Skin epidermis (tissue), 12 donors: ENCODE measurements at regions not wholly inside any gene's neighbourhood (a gene's known extent, or its start where the extent isn't known, plus 50 kb on each side); places are given as distances from the start of the nearest gene placed in this dataset.
"Not testable (repeated sequence)": the region's sequence is repeated elsewhere in the genome, so short reads cannot be mapped to it uniquely, and the experiment has no call there.

ENCODE experiments used
- H3K27ac ChIP-seq, 21 experiments: fragments of 200-600 bp; sonication (generic) in 11 of 21; one replicate each; pipeline ENCODE4 v1.5.0; 2020; ENCODE audit warnings: mild to moderate bottlenecking in 3 of 21, inconsistent platforms in 2 of 21, moderate library complexity in 2 of 21
- H3K4me3 ChIP-seq, 7 experiments: fragments of 200-600 bp; sonication (generic) in 2 of 7; one replicate each; pipeline ENCODE4 v1.5.0; 2020; ENCODE audit warnings: inconsistent platforms in 2 of 7, mild to moderate bottlenecking in 2 of 7, moderate library complexity in 1 of 7

DNA sequence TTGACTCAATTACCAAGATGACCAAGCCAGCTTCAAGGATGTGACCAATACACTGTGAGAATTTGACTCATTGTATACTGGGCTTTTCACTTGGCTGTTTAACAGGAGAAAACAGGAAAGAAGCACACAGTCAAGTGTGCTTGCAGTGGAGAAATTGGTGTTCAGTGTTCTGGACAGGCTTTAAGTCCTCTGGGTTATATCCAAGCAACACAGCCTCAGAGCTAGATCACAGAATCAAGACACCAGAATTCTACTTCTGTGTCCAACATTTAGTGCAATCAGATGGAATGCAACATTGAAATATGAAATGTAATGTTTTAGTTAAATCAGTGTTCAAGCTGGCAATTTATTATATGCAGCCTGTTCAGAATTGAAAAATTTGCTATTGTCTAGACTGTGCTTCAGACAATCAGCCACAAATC, 694.4 kb downstream of the LTN1 start:
- H3K4me3 ChIP-seq, result no peak overlapping the region
- no peak overlapping the region for H3K27ac ChIP-seq

DNA sequence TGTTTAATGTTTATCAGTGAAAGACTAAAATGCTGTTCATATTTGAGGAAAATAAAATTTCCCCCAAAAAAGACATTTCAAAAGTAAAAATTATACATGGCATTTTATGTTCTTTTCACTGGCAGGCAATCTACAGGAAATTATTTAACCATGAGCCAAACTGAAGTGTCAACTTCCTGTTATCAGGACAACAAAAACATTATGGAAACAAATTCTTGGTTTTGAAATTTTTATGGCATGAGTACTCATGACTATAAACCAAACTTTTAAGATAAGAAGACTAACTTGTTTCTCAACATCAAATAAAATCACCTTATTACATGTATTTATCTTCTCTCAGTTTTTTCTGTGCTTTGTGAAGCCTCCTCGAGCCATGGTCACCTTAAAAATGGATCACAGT, 698.6 kb downstream of the LTN1 start:
- no peak overlapping the region for H3K4me3 ChIP-seq
- no peak overlapping the region for H3K27ac ChIP-seq

GRCh38 chr21:28283641-28284490, 708.8 kb downstream of the LTN1 start:
- H3K4me3 ChIP-seq, result no peak overlapping the region
- H3K27ac ChIP-seq, result peak overlapping the region in 2 of 21 experiments; percentile 11 to 15

DNA sequence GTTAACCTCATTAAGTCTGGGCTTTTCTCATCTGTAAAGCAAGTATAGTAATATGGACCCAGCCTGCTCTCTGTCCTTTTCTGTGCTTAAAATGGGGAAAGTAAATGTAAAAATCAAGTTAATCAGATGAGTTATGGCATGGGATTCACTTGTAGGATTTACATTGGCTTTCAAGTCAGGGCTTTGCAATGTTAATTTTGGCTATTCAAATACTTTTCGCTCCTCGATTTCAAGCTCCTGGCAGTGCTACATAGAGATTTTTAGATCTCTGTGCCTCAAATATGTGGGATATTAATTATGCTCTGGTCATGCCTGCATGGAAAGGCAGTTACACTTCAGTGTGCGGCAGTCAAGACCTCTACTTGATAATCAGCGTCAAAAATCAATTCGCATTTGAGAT, 709.8 kb downstream of the LTN1 start:
- no peak overlapping the region for H3K27ac ChIP-seq

DNA sequence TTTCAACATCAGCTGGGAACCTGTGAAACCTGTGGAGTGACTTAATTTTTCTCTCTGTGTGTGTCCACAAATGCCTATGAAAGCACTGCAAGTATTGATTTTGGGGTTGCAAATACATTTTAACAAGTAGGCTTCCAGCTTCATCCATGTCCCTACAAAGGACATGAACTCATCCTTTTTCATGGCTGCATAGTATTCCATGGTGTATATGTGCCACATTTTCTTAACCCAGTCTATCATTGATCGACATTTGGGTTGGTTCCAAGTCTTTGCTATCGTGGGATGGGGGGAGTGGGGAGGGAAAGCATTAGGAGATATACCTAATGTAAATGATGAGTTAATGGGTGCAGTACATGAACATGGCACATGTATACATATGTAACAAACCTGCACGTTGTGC, 711.3 kb downstream of the LTN1 start:
- H3K27ac ChIP-seq, H3K4me3 ChIP-seq: not testable (repeated sequence)

More for the DNA sequence above, 709.8 kb downstream of the LTN1 start:
- H3K4me3 ChIP-seq, result no peak overlapping the region

GRCh38 chr21:28280611-28281010, 712.1 kb downstream of the LTN1 start:
- Histone ChIP-seq H3K27ac (no peak overlapping the region), H3K4me3 (no peak overlapping the region)

DNA sequence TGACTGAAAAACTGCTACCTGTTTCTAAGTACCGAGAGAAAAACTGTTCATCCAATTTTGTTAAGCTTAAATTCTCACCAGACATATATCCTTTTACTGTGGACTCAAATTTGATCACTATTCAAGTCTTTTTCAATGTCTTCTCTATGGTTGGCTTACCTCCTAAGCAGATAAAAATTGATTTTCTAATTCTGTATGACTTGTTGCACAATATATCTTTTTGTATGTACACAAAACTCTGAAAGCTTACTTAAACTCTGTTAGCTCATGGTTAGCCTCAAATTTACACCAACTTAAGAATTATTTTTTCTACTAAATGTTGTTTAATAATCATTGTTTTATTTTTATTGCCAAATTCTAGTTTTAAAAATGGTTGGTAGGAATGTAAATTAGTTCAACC, 715.4 kb downstream of the LTN1 start:
- Histone ChIP-seq H3K27ac (no peak overlapping the region), H3K4me3 (no peak overlapping the region)

DNA sequence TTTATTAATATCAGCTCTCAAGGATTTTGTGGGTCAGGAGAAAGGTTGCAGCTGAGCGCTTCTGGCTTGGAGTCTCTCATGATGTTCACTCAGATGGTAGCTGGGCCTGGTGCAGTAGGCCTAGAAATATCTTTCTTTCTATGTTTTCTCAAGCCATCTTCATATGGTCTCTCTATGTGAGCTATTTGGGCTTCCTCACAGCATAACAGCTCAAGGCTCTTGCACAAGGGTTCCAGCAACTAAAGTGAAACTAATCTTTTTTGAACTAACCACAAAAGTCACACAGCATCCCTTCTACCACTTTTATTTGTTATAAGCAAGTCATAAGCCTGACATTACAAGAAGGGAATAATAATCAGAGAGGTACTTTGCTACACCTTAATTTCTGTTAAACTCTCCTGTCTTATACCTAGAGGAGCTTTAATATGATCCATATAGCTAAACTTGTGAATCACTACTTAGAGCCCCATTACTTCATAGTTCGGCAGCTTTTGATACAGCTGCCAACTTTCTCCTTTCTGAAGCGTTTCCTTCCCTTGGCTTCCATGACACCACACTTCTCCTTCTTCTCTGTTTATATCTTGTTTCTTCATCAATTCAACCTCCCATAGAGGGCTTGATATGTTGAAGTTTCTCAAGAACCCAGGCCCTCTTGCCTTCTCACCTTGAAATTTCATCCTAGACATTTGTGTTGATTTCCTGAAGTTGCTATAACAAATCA, 720.2 kb downstream of the LTN1 start:
- no peak overlapping the region for H3K27ac ChIP-seq
- no peak overlapping the region for H3K4me3 ChIP-seq

DNA sequence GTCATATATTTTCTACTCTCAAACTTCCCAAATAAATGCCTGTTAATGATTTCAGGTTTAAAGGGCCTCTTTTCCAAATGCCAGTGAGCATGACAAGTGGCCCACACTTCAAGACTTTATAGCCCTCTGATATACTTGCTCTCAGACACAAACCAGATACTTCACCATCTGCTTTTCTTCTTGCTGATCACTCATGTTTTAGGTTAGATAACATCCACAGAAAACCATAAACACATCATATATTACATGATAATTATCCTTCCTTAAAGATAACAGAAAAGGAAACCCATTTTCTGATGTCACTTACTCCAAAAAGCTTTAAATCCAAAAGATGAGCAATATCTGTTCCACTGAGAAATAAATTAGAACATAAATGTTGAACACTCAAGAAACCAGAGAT, 723.5 kb downstream of the LTN1 start:
- Histone ChIP-seq H3K27ac (no peak overlapping the region), H3K4me3 (no peak overlapping the region)

GRCh38 chr21:28268685-28269084, 724.0 kb downstream of the LTN1 start:
- Histone ChIP-seq H3K4me3 (no peak overlapping the region), H3K27ac (no peak overlapping the region)

GRCh38 chr21:28267449-28267848, 725.2 kb downstream of the LTN1 start:
- Histone ChIP-seq H3K27ac (no peak overlapping the region), H3K4me3 (no peak overlapping the region)

DNA sequence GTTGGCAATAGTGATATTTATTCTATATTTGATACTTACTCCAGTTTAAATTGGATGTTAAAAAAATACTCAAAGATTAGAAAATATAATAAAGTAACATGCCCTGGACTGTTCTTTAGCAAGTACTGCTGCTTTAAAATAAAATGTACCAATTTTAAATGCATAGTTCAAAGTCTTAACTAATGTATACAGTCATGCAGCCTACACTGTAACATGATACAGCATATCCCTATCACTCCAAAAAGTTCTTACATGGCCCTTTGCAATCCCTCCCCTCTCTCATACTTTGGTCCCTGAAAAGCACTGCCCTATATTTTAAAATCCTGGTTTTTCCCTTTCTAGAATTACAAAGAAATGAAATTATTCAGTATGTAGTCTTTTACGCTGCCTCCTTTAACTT, 726.6 kb downstream of the LTN1 start:
- H3K27ac ChIP-seq, result no peak overlapping the region
- no peak overlapping the region for H3K4me3 ChIP-seq

DNA sequence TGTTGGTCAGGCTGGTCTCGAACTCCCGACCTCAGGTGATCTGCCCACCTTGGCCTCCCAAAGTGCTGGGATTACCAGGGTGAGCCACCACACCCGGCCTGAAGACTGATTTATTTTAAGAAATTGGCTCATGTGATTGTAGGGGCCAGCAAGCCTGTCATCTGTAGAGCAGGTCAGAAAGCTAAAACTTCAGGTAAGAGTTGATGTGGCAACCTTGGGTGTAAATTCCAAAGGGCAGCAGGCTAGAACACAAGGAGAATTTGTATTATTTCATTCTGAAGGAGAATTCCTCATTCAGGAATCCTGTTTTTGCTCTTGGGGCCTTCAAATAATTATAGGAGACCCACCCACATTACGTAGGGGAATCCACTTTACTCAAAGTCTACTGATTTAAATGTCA, 728.7 kb downstream of the LTN1 start:
- no peak overlapping the region for H3K27ac ChIP-seq

GRCh38 chr21:28261298-28261697, 731.4 kb downstream of the LTN1 start:
- Histone ChIP-seq H3K27ac (no peak overlapping the region), H3K4me3 (no peak overlapping the region)

More for the DNA sequence above, 728.7 kb downstream of the LTN1 start:
- no peak overlapping the region for H3K4me3 ChIP-seq

- Histone ChIP-seq H3K27ac (peak overlapping the region in 1 of 21 experiments; percentile 41), H3K4me3 (no peak overlapping the region)
Measured at GRCh38 chr21:28257276-28257675, 735.4 kb downstream of the LTN1 start.

GRCh38 chr21:28256837-28257236, 735.8 kb downstream of the LTN1 start:
- Histone ChIP-seq H3K27ac (peak overlapping the region in 1 of 21 experiments; percentile 41), H3K4me3 (no peak overlapping the region)

DNA sequence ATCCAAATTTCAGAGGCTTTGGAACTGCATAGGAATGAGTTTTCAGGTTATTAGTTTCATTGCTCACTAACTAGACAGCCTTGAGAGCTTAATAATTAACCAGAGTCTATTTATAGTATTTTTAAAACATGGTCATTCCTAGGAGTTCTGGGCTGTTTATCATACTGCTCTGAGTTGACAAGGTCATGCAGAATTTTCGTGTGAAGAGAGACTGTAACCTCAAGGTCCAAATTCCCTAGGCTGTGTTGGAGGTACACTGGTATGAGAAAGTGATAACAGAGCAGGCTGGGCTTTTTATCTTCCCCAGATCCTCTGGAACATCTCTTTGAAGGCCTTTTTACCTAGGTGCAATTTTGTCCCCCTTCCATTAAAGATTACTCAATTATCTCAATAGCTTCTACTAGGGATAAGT, 736.3 kb downstream of the LTN1 start:
- peak overlapping the region in 1 of 21 experiments; percentile 41 for H3K27ac ChIP-seq
- H3K4me3 ChIP-seq, result no peak overlapping the region

DNA sequence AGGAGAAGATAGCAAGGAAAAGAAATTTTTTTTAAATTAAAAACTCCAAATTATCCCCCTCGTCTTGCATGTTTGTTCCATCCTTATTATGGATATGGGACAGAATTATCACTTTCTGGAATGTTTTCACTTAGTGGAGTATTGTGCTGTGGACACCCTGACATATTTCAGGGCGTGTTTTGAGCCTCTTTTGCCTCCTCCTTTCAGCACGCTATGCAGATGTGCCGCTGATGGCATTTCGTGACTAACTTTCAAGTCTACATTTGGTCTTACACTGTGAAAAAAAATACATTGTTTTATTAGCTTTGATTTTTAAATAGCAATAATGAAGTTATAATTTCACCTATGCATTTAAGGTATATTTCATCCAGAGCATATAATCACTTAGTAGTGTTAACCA, 738.7 kb downstream of the LTN1 start:
- H3K27ac ChIP-seq, result no peak overlapping the region

DNA sequence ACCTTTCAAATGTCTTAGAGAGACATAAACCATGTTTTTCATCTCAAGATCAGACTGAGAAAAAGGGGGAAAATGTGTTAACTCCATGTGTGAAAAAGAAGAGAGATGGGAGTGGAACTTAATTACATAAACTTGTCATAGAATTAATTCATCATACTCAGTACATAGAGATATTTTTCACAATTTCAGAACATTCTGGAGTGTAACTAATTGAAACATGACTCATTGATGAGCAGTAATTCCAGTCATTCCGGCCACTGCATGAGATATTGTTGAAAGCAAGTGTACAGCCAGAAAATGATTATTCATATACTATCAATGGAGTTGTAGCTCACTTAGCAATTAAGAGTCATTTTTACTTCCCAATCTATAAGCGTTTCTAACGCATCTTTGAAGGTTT, 739.3 kb downstream of the LTN1 start:
- no peak overlapping the region for H3K4me3 ChIP-seq
- H3K27ac ChIP-seq, result no peak overlapping the region

More for the DNA sequence above, 738.7 kb downstream of the LTN1 start:
- no peak overlapping the region for H3K4me3 ChIP-seq

DNA sequence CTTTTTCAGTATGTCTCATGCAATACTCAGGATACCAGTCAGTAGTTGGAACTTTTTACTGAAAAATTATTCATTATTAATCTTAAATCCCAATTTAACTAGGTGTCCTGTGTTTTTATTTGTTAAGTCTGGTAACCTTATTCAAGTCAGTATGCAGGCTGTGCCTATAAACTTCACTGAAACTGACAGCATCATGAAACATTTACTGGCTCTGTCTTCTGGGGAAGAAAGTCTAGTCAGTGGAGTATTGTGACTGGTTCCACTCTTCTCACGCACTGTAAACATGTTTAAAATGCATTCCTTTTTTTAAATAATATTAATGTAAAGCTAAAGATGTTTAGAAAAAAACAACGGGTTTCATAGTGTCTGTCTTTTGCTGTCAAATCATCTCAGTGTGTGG, 739.7 kb downstream of the LTN1 start:
- Histone ChIP-seq H3K4me3 (no peak overlapping the region), H3K27ac (peak overlapping the region in 2 of 21 experiments; percentile 8 to 17)

GRCh38 chr21:28250946-28251345, 741.7 kb downstream of the LTN1 start:
- no peak overlapping the region for H3K27ac ChIP-seq

More at GRCh38 chr21:28250946-28251345, 741.7 kb downstream of the LTN1 start:
- H3K4me3 ChIP-seq, result no peak overlapping the region
